ENCODE measurements at regions not wholly inside any gene's neighbourhood (a gene's known extent, or its start where the extent isn't known, plus 50 kb on each side); places are given as distances from the start of the nearest gene placed in this dataset.

- DNase-seq (ENCODE audit: low read depth, low spot score): no peak
- ChIA-PET CTCF (no interaction called here), POLR2A (no interaction called here), RAD21 (ENCODE audit: low non-redundant PET in 1 of 2, low total read pairs in 2 of 2, uncharacterized antibody in 2 of 2, unreplicated experiment in 2 of 2) (no interaction called here)
- no TSS peak for BruUV-seq (replicated peaks)
- Histone ChIP-seq H3K4me3 (replicated peaks in 1 of 2; ENCODE audit: low read depth in 1 of 2, low read length in 2 of 2) (no peak overlapping the region), H3K27me3 (ENCODE audit: insufficient read depth, low read length) (peaks cover 38% of the 10 kb centered on the region), H3K4me2 (ENCODE audit: low read length) (no peak overlapping the region), H3K9ac (ENCODE audit: low read length) (no peak overlapping the region), H2AFZ (ENCODE audit: low read depth, low read length, poor library complexity, severe bottlenecking) (no peak overlapping the region), H4K20me1 (ENCODE audit: insufficient read depth) (no peaks in the 10 kb centered on the region), H3K27ac (ENCODE audit: low read depth, low read length) (no peak overlapping the region), H3K4me1 (ENCODE audit: control insufficient read depth in 1 of 2, insufficient read depth in 2 of 2, low read length in 2 of 2) (no peaks in the 10 kb centered on the region), H3K9me3 (ENCODE audit: control insufficient read depth in 1 of 2, insufficient read depth in 1 of 2, low read depth in 1 of 2, low read length in 2 of 2) (no peaks in the 10 kb centered on the region), H3K36me3 (ENCODE audit: control insufficient read depth in 1 of 2, insufficient read depth in 2 of 2, low read length in 2 of 2) (no peaks in the 10 kb centered on the region), H3K9me2 (ENCODE audit: insufficient read depth) (no peaks in the 10 kb centered on the region), H3K79me2 (ENCODE audit: insufficient read depth, low read length) (no peaks in the 10 kb centered on the region)
- TF ChIP-seq MAX (IDR thresholded peaks at IDR 0.05): no peak
- no peak for TF ChIP-seq TCF7L2 (IDR thresholded peaks at IDR 0.05; ENCODE audit: borderline replicate concordance, extremely low read depth, insufficient read depth, insufficient read length)
- TF ChIP-seq ELF1 (IDR thresholded peaks at IDR 0.05; ENCODE audit: borderline replicate concordance, low read depth): no peak
- no peak for TF ChIP-seq POLR2AphosphoS5 (IDR thresholded peaks at IDR 0.05; ENCODE audit: low read depth, low read length)
- no peak for TF ChIP-seq SRF (IDR thresholded peaks at IDR 0.05; ENCODE audit: low read depth)
- TF ChIP-seq RAD21 (IDR thresholded peaks at IDR 0.05; ENCODE audit: low read depth): no peak
- no peak for TF ChIP-seq EZH2 (IDR thresholded peaks at IDR 0.05)
- TF ChIP-seq SIN3A (IDR thresholded peaks at IDR 0.05; ENCODE audit: low read depth): no peak
- no peak for TF ChIP-seq CBX3 (IDR thresholded peaks at IDR 0.05; ENCODE audit: low read depth)
- TF ChIP-seq SP1 (IDR thresholded peaks at IDR 0.05; ENCODE audit: low read depth): no peak
- no peak for TF ChIP-seq JUND (IDR thresholded peaks at IDR 0.05)
- no peak for TF ChIP-seq FOSL1 (IDR thresholded peaks at IDR 0.05; ENCODE audit: low read depth)
- TF ChIP-seq CEBPB (IDR thresholded peaks at IDR 0.05; ENCODE audit: low read depth): no peak
- no peak for ATAC-seq
- intact Hi-C loops (cut with micrococcal nuclease): no loop called here
Observed at GRCh38 chr2:222133897-222134296, 164.9 kb downstream of the PAX3 start.

GRCh38 chr2:222130855-222131254, 167.9 kb downstream of the PAX3 start:
- BruUV-seq (replicated peaks): no TSS peak

More at GRCh38 chr2:222130855-222131254, 167.9 kb downstream of the PAX3 start:
- intact Hi-C loops (cut with micrococcal nuclease): no loop called here
- no peaks in the 10 kb centered on the region for H3K9me3 ChIP-seq (ENCODE audit: control insufficient read depth in 1 of 2, insufficient read depth in 1 of 2, low read depth in 1 of 2, low read length in 2 of 2)
- H3K36me3 ChIP-seq (ENCODE audit: control insufficient read depth in 1 of 2, insufficient read depth in 2 of 2, low read length in 2 of 2): no peaks in the 10 kb centered on the region
- H3K4me1 ChIP-seq (ENCODE audit: control insufficient read depth in 1 of 2, insufficient read depth in 2 of 2, low read length in 2 of 2): no peaks in the 10 kb centered on the region
- POLR2A ChIA-PET: no interaction called here
- H3K4me2 ChIP-seq (ENCODE audit: low read length): no peak overlapping the region
- ATAC-seq: no peak
- TF ChIP-seq EGR1 (IDR thresholded peaks at IDR 0.05; ENCODE audit: low read depth) (no peak), YY1 (IDR thresholded peaks at IDR 0.05; ENCODE audit: extremely low read depth, insufficient replicate concordance, low read depth, low read length) (no peak), POLR2A (IDR thresholded peaks at IDR 0.05; ENCODE audit: borderline replicate concordance, extremely low read depth, insufficient read depth, insufficient read length) (no peak), JUND (IDR thresholded peaks at IDR 0.05) (no peak), TCF7L2 (IDR thresholded peaks at IDR 0.05; ENCODE audit: borderline replicate concordance, extremely low read depth, insufficient read depth, insufficient read length) (no peak), CTCF (IDR thresholded peaks at IDR 0.05 in 2 of 3, conservative IDR thresholded peaks at IDR 0.05 in 1 of 3; ENCODE audit: borderline replicate concordance in 1 of 3, insufficient read depth in 1 of 3, low read depth in 2 of 3, low read length in 2 of 3) (no peak), CBX3 (IDR thresholded peaks at IDR 0.05; ENCODE audit: low read depth) (no peak), ATF3 (IDR thresholded peaks at IDR 0.05) (no peak), MAX (IDR thresholded peaks at IDR 0.05) (no peak), ELF1 (IDR thresholded peaks at IDR 0.05; ENCODE audit: borderline replicate concordance, low read depth) (no peak), RAD21 (IDR thresholded peaks at IDR 0.05; ENCODE audit: low read depth) (no peak)
- no peaks in the 10 kb centered on the region for H3K79me2 ChIP-seq (ENCODE audit: insufficient read depth, low read length)
- H3K27me3 ChIP-seq (ENCODE audit: insufficient read depth, low read length): peaks cover 28% of the 10 kb centered on the region
- DNase-seq (ENCODE audit: low read depth, low spot score): no peak
- RAD21 ChIA-PET (ENCODE audit: low non-redundant PET in 1 of 2, low total read pairs in 2 of 2, uncharacterized antibody in 2 of 2, unreplicated experiment in 2 of 2): no interaction called here
- H3K9ac ChIP-seq (ENCODE audit: low read length): no peak overlapping the region
- no peaks in the 10 kb centered on the region for H3K9me2 ChIP-seq (ENCODE audit: insufficient read depth)
- CTCF ChIA-PET: no interaction called here
- H3K27ac ChIP-seq (ENCODE audit: low read depth, low read length): no peak overlapping the region
- no peak overlapping the region for H2AFZ ChIP-seq (ENCODE audit: low read depth, low read length, poor library complexity, severe bottlenecking)
- H3K4me3 ChIP-seq (replicated peaks in 1 of 2; ENCODE audit: low read depth in 1 of 2, low read length in 2 of 2): no peak overlapping the region
- H4K20me1 ChIP-seq (ENCODE audit: insufficient read depth): no peaks in the 10 kb centered on the region

All from HCT116 (cell line).